H9 (cell line): ENCODE measurements at regions not wholly inside any gene's neighbourhood (a gene's known extent, or its start where the extent isn't known, plus 50 kb on each side); places are given as distances from the start of the nearest gene placed in this dataset.

ENCODE experiments used
- DNase-seq: peaks from one replicate; pipeline ENCODE4 v3.0.0-alpha.2; 2017
- H2AFZ ChIP-seq: one replicate; pipeline ENCODE4 v1.6.1; 2013; ENCODE audit warnings: mild to moderate bottlenecking, low read length, control low read depth, moderate library complexity
- H2AK5ac ChIP-seq: 2 replicates; pipeline ENCODE4 v1.6.1; 2013; ENCODE audit warnings: low read length, control low read depth, mixed read lengths; ENCODE audit not compliant: insufficient read length
- H2BK120ac ChIP-seq: one replicate; pipeline ENCODE4 v1.6.1; 2013; ENCODE audit warnings: low read depth, mild to moderate bottlenecking, low read length, control low read depth, inconsistent platforms; ENCODE audit not compliant: poor library complexity, severe bottlenecking
- H2BK12ac ChIP-seq: 2 replicates; pipeline ENCODE4 v1.6.1; 2013; ENCODE audit warnings: low read length, control low read depth, mixed read lengths, low read depth; ENCODE audit not compliant: insufficient read length
- H2BK15ac ChIP-seq: 2 replicates; pipeline ENCODE4 v1.6.1; 2013; ENCODE audit warnings: low read depth, low read length, control low read depth
- H2BK20ac ChIP-seq: one replicate; pipeline ENCODE4 v1.6.1; 2013; ENCODE audit warnings: low read depth, mild to moderate bottlenecking, low read length, control low read depth, inconsistent platforms; ENCODE audit not compliant: poor library complexity, severe bottlenecking
- H2BK5ac ChIP-seq: 2 replicates; pipeline ENCODE4 v1.6.1; 2013; ENCODE audit warnings: low read length, control low read depth, mixed read lengths; ENCODE audit not compliant: insufficient read length
- H3K14ac ChIP-seq: 2 replicates; pipeline ENCODE4 v1.6.1; 2013; ENCODE audit warnings: low read length, control low read depth; ENCODE audit not compliant: insufficient read depth
- H3K18ac ChIP-seq: 2 replicates; pipeline ENCODE4 v1.6.1; 2013; ENCODE audit warnings: low read depth, mild to moderate bottlenecking, mixed read lengths, low read length, control low read depth; ENCODE audit not compliant: insufficient read length
- H3K23ac ChIP-seq: 2 replicates; pipeline ENCODE4 v1.6.1; 2013; ENCODE audit warnings: low read length, control low read depth, mixed read lengths, low read depth; ENCODE audit not compliant: insufficient read length
- H3K23me2 ChIP-seq: 2 replicates; pipeline ENCODE4 v1.6.1; 2013; ENCODE audit warnings: low read depth, mild to moderate bottlenecking, mixed read lengths, low read length, control low read depth; ENCODE audit not compliant: insufficient read length, poor library complexity, severe bottlenecking
- H3K27ac ChIP-seq: 2 replicates; pipeline ENCODE4 v1.5.1; 2013; ENCODE audit warnings: low read length, control low read depth, mixed read lengths, low read depth; ENCODE audit not compliant: insufficient read length
- H3K27me3 ChIP-seq: 2 replicates; pipeline ENCODE4 v1.6.1; 2013; ENCODE audit warnings: low read length, control low read depth, inconsistent platforms; ENCODE audit not compliant: insufficient read depth
- H3K4ac ChIP-seq: 2 replicates; pipeline ENCODE4 v1.6.1; 2013; ENCODE audit warnings: low read depth, mild to moderate bottlenecking, control low read depth, inconsistent platforms, low read length, moderate library complexity
- H3K4me1 ChIP-seq: 2 replicates; pipeline ENCODE4 v1.6.1; 2013; ENCODE audit warnings: low read length, control low read depth, inconsistent platforms; ENCODE audit not compliant: insufficient read depth
- H3K4me2 ChIP-seq: 2 replicates; pipeline ENCODE4 v1.6.1; 2013; ENCODE audit warnings: low read length, control low read depth, mixed read lengths; ENCODE audit not compliant: insufficient read length, insufficient read depth
- H3K56ac ChIP-seq: 2 replicates; pipeline ENCODE4 v1.6.1; 2013; ENCODE audit warnings: low read depth, mild to moderate bottlenecking, mixed read lengths, low read length, control low read depth; ENCODE audit not compliant: insufficient read length
- H3K79me1 ChIP-seq: 2 replicates; pipeline ENCODE4 v1.6.1; 2013; ENCODE audit warnings: low read depth, mild to moderate bottlenecking, moderate library complexity, low read length, control low read depth, inconsistent platforms; ENCODE audit not compliant: insufficient read depth, poor library complexity, severe bottlenecking
- H3K79me2 ChIP-seq: 2 replicates; pipeline ENCODE4 v1.6.1; 2013; ENCODE audit warnings: low read length, control low read depth, inconsistent platforms; ENCODE audit not compliant: insufficient read depth
- H3K9ac ChIP-seq: 2 replicates; pipeline ENCODE4 v1.6.1; 2013; ENCODE audit warnings: low read length, control low read depth, mixed read lengths; ENCODE audit not compliant: insufficient read length; ENCODE audit errors: extremely low read depth
- H3K9me3 ChIP-seq: one replicate; pipeline ENCODE4 v1.6.1; 2013; ENCODE audit warnings: low read depth, low read length, inconsistent platforms; ENCODE audit not compliant: control insufficient read depth
- H3T11ph ChIP-seq: one replicate; pipeline ENCODE4 v1.6.1; 2013; ENCODE audit warnings: mild to moderate bottlenecking, low read length, control low read depth, inconsistent platforms
- H4K20me1 ChIP-seq: one replicate; pipeline ENCODE4 v1.6.1; 2013; ENCODE audit not compliant: control insufficient read depth, insufficient read length, insufficient read depth
- H4K5ac ChIP-seq: 2 replicates; pipeline ENCODE4 v1.6.1; 2013; ENCODE audit warnings: low read depth, mild to moderate bottlenecking, mixed read lengths, low read length, control low read depth; ENCODE audit not compliant: insufficient read length
- H4K8ac ChIP-seq: replicated peaks from 2 replicates; pipeline ENCODE4 v1.6.1; 2013; ENCODE audit warnings: low read length, control low read depth, mixed read lengths, low read depth; ENCODE audit not compliant: insufficient read length
- H4K91ac ChIP-seq: 2 replicates; pipeline ENCODE4 v1.6.1; 2013; ENCODE audit warnings: low read depth, mild to moderate bottlenecking, moderate library complexity, mixed read lengths, low read length, control low read depth; ENCODE audit not compliant: insufficient read length
- H3K27ac Mint-ChIP-seq, 3 experiments: 2 replicates in 2 of 3; 3 replicates in 1 of 3; pipeline ENCODE4 v1.8.0; 2020 to 2021; ENCODE audit warnings: mixed read lengths in 3 of 3, mild to moderate bottlenecking in 1 of 3, moderate library complexity in 1 of 3
- H3K27me3 Mint-ChIP-seq: 2 replicates; pipeline ENCODE4 v1.8.0; 2021; ENCODE audit warnings: low read depth, mild to moderate bottlenecking, moderate library complexity, mixed read lengths
- H3K36me3 Mint-ChIP-seq, 3 experiments: 2 replicates in 2 of 3; 3 replicates in 1 of 3; pipeline ENCODE4 v1.8.0; 2020 to 2021; ENCODE audit warnings: low read depth in 3 of 3, mixed read lengths in 3 of 3; ENCODE audit not compliant: insufficient read depth in 1 of 3
- H3K4me1 Mint-ChIP-seq, 2 experiments: 2 replicates each; pipeline ENCODE4 v1.8.0; 2020; ENCODE audit warnings: mixed read lengths in 2 of 2
- H3K4me3 Mint-ChIP-seq, 2 experiments: 2 replicates in 1 of 2; 3 replicates in 1 of 2; pipeline ENCODE4 v1.8.0; 2020 to 2021; ENCODE audit warnings: mild to moderate bottlenecking in 2 of 2, mixed read lengths in 2 of 2, moderate library complexity in 1 of 2
- H3K9me3 Mint-ChIP-seq, 2 experiments: 2 replicates in 1 of 2; 3 replicates in 1 of 2; pipeline ENCODE4 v1.8.0; 2020; ENCODE audit warnings: mild to moderate bottlenecking in 2 of 2, mixed read lengths in 2 of 2, moderate library complexity in 1 of 2
- WGBS: extraction: QIAGEN DNeasy Blood & Tissue Kit; methylation state at CpG from one replicate; pipeline ENCODE4 v1.1.7; 2013; ENCODE audit warnings: missing lambda C conversion rate, low lambda C conversion rate, mixed read lengths; ENCODE audit not compliant: insufficient read length; ENCODE audit errors: extremely low coverage; 5-methylcytosine and 5-hydroxymethylcytosine counted together
- TF ChIP-seq, protein P1 (sequence below): fragments of 200-600 bp; sonication (generic); conservative IDR thresholded peaks from 3 replicates; pipeline ENCODE4 v1.8.0; 2021; ENCODE audit warnings: antibody characterized with exemption, mild to moderate bottlenecking

DNA sequence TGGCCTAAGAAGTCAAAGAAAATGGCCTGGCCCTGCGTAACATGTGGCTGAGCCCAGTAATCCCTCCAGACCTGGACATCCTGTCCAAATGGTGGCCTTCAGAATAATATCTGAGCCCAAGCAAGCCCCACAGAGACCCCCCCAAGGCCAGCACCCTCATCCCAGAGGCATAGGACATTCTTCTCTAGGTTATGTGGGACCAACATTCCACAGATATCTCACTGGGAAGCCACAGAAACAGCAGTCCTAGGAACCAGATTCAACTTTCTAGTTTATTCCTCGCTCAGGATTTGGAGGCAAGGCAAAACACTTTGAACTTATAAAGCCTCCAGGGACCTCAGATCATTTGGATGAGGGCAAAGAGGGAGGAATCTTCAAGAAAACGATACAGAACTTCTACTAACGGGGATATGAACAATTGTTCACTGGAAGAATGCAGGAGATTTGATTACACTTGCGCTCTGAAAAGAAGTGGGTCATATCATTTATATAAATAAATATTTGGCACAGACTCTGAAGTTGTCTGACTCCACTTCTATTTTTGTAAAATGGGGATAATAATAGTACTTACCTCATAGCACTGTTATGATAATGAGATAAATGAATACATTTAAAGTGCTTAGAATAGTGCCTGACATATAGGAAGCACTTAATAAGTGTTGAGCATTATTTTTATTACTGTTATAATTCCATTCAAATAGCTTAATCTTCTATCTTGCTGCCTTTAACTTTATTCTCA is 171.5 kb downstream of the NUAK1 start:
- no peaks in the 10 kb centered on the region for H3K4me1 ChIP-seq
- no peak overlapping the region for H3K4me2 ChIP-seq
- no peak overlapping the region for H3K14ac ChIP-seq
- no peak overlapping the region for H2AFZ ChIP-seq
- no peaks in the 10 kb centered on the region for H3K79me2 ChIP-seq
- H2BK120ac ChIP-seq: no peak overlapping the region
- no peak overlapping the region for H2BK15ac ChIP-seq
- Mint-ChIP-seq H3K36me3 (no peaks in the 10 kb centered on the region), H3K27me3 (no peaks in the 10 kb centered on the region), H3K27ac (no peak overlapping the region), H3K4me1 (no peaks in the 10 kb centered on the region), H3K9me3 (no peaks in the 10 kb centered on the region), H3K4me3 (no peak overlapping the region)
- no peak overlapping the region for H4K91ac ChIP-seq
- no peak overlapping the region for H3K27ac ChIP-seq
- H4K8ac ChIP-seq: no peak overlapping the region
- H3K79me1 ChIP-seq: no peaks in the 10 kb centered on the region
- H2BK20ac ChIP-seq: no peak overlapping the region
- no peak for DNase-seq
- H2AK5ac ChIP-seq: no peak overlapping the region
- H3K9me3 ChIP-seq: no peaks in the 10 kb centered on the region
- no peak overlapping the region for H3K56ac ChIP-seq
- H3K23me2 ChIP-seq: no peaks in the 10 kb centered on the region
- TF ChIP-seq, protein P1, sequence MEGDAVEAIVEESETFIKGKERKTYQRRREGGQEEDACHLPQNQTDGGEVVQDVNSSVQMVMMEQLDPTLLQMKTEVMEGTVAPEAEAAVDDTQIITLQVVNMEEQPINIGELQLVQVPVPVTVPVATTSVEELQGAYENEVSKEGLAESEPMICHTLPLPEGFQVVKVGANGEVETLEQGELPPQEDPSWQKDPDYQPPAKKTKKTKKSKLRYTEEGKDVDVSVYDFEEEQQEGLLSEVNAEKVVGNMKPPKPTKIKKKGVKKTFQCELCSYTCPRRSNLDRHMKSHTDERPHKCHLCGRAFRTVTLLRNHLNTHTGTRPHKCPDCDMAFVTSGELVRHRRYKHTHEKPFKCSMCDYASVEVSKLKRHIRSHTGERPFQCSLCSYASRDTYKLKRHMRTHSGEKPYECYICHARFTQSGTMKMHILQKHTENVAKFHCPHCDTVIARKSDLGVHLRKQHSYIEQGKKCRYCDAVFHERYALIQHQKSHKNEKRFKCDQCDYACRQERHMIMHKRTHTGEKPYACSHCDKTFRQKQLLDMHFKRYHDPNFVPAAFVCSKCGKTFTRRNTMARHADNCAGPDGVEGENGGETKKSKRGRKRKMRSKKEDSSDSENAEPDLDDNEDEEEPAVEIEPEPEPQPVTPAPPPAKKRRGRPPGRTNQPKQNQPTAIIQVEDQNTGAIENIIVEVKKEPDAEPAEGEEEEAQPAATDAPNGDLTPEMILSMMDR: no peak
- H3K18ac ChIP-seq: no peak overlapping the region
- no peak overlapping the region for H4K5ac ChIP-seq
- no peak overlapping the region for H2BK12ac ChIP-seq
- no CpG with 5 or more reads among the region's 5 CpGs for WGBS
- no peak overlapping the region for H3K4ac ChIP-seq
- no peaks in the 10 kb centered on the region for H4K20me1 ChIP-seq
- H3T11ph ChIP-seq: no peak overlapping the region
- no peak overlapping the region for H3K9ac ChIP-seq
- H3K27me3 ChIP-seq: no peaks in the 10 kb centered on the region
- no peak overlapping the region for H3K23ac ChIP-seq
- H2BK5ac ChIP-seq: no peak overlapping the region
